HCT116 (cell line): ENCODE measurements at regions not wholly inside any gene's neighbourhood (a gene's known extent, or its start where the extent isn't known, plus 50 kb on each side); places are given as distances from the start of the nearest gene placed in this dataset.

Experiments
- ATAC-seq: fragments of 200-7000 bp; cut with Tn5 transposase; 2 replicates; pipeline ENCODE4 v1.9.1; 2020; ENCODE audit warnings: mild to moderate bottlenecking, moderate library complexity
- BruUV-seq: library from RNA; stranded (reverse); fragments of 400-500 nt; replicated peaks from 2 replicates; lab custom pipeline; 2021; lab: Mats Ljungman, UMichigan
- CTCF ChIA-PET: fragments of 300-600 bp; sonication (Branson Sonifier 250); formaldehyde crosslinking; loops from one replicate; lab custom pipeline; 2021; ENCODE audit warnings: antibody characterized with exemption; lab: Charles Lee
- POLR2A ChIA-PET: fragments of 300-600, 350-600 bp; sonication (Branson Sonifier 250); formaldehyde crosslinking; loops from one replicate; lab custom pipeline; 2021; ENCODE audit warnings: antibody characterized with exemption; lab: Charles Lee
- RAD21 ChIA-PET, 2 experiments: fragments of 300-600 bp; sonication (Branson Sonifier 250); formaldehyde crosslinking; loops; one replicate each; lab custom pipeline; 2023; ENCODE audit warnings: low total read pairs in 2 of 2; ENCODE audit not compliant: uncharacterized antibody in 2 of 2, unreplicated experiment in 2 of 2, low non-redundant PET in 1 of 2; lab: Charles Lee
- DNase-seq: peaks from one replicate; pipeline ENCODE4 v3.0.0-alpha.2; 2010; ENCODE audit warnings: low read depth, low spot score
- H2AFZ ChIP-seq: fragments of 200-600 bp; shearing (Covaris generic), sonication (generic); 2 replicates; pipeline ENCODE4 v1.6.1; 2017; ENCODE audit warnings: low read depth, mixed run types, mixed read lengths, antibody characterized with exemption, low read length; ENCODE audit not compliant: poor library complexity, severe bottlenecking
- H3K27ac ChIP-seq: 2 replicates; pipeline ENCODE4 v1.5.1; 2012; ENCODE audit warnings: low read depth, low read length
- H3K27me3 ChIP-seq: fragments of 200-600 bp; sonication (generic); 2 replicates; pipeline ENCODE4 v1.6.1; 2016; ENCODE audit warnings: mixed run types, low read length, mixed read lengths; ENCODE audit not compliant: insufficient read depth
- H3K36me3 ChIP-seq, 2 experiments: fragments of 200-500 bp in 1 of 2; fragments of 200-600 bp in 1 of 2; sonication (Bioruptor generic) in 1 of 2; sonication (generic) in 1 of 2; 2 replicates each; pipeline versions ENCODE4 v1.5.1 to v1.6.1; 2014 to 2016; ENCODE audit warnings: low read length in 2 of 2, inconsistent platforms in 1 of 2, mixed read lengths in 1 of 2, mixed run types in 1 of 2; ENCODE audit not compliant: insufficient read depth in 2 of 2, control insufficient read depth in 1 of 2
- H3K4me1 ChIP-seq, 2 experiments: fragments of 200-600 bp in 1 of 2; sonication (generic) in 1 of 2; 2 replicates each; pipeline versions ENCODE4 v1.5.1 to v1.6.1; 2012 to 2017; ENCODE audit warnings: low read length in 2 of 2, inconsistent platforms in 1 of 2, mild to moderate bottlenecking in 1 of 2, mixed read lengths in 1 of 2, mixed run types in 1 of 2, moderate library complexity in 1 of 2; ENCODE audit not compliant: insufficient read depth in 2 of 2, control insufficient read depth in 1 of 2
- H3K4me2 ChIP-seq: fragments of 200-600 bp; sonication (generic); 2 replicates; pipeline ENCODE4 v1.6.1; 2017; ENCODE audit warnings: mixed run types, low read length, mixed read lengths
- H3K4me3 ChIP-seq, 2 experiments: fragments of 200-600 bp in 1 of 2; sonication (generic) in 1 of 2; replicated peaks in 1 of 2; 2 replicates each; pipeline ENCODE4 v1.5.1; 2011 to 2016; ENCODE audit warnings: low read length in 2 of 2, control low read depth in 1 of 2, low read depth in 1 of 2, mild to moderate bottlenecking in 1 of 2, mixed read lengths in 1 of 2, mixed run types in 1 of 2
- H3K79me2 ChIP-seq: fragments of 200-600 bp; sonication (generic); 2 replicates; pipeline ENCODE4 v1.6.1; 2017; ENCODE audit warnings: mild to moderate bottlenecking, mixed run types, low read length, moderate library complexity, mixed read lengths; ENCODE audit not compliant: insufficient read depth
- H3K9ac ChIP-seq: fragments of 200-600 bp; sonication (generic); 2 replicates; pipeline ENCODE4 v1.6.1; 2016; ENCODE audit warnings: low read length, mixed read lengths
- H3K9me2 ChIP-seq: fragments of 200-600 bp; sonication (generic), shearing (Covaris generic); 2 replicates; pipeline ENCODE4 v1.6.1; 2017; ENCODE audit warnings: mixed run types, mild to moderate bottlenecking, moderate library complexity; ENCODE audit not compliant: insufficient read depth
- H3K9me3 ChIP-seq, 2 experiments: fragments of 200-500 bp in 1 of 2; fragments of 200-600 bp in 1 of 2; sonication (Bioruptor generic) in 1 of 2; sonication (generic) in 1 of 2; 2 replicates each; pipeline ENCODE4 v1.6.1; 2014 to 2017; ENCODE audit warnings: low read length in 2 of 2, mixed read lengths in 2 of 2, inconsistent platforms in 1 of 2, low read depth in 1 of 2, mild to moderate bottlenecking in 1 of 2, mixed run types in 1 of 2, moderate library complexity in 1 of 2; ENCODE audit not compliant: control insufficient read depth in 1 of 2, insufficient read depth in 1 of 2
- H4K20me1 ChIP-seq: fragments of 200-600 bp; sonication (generic), shearing (Covaris generic); 2 replicates; pipeline ENCODE4 v1.6.1; 2017; ENCODE audit warnings: mixed run types, mild to moderate bottlenecking, moderate library complexity; ENCODE audit not compliant: insufficient read depth
- CBX3 ChIP-seq: IDR thresholded peaks from 2 replicates; pipeline ENCODE4 v1.6.1; 2012; ENCODE audit warnings: low read depth
- CTCF ChIP-seq, 3 experiments: fragments of 200-600 bp in 1 of 3; sonication (generic) in 1 of 3; IDR thresholded peaks in 2 of 3; conservative IDR thresholded peaks in 1 of 3; 2 replicates each; pipeline ENCODE4 v1.5.1; 2012 to 2017; ENCODE audit warnings: low read depth in 2 of 3, low read length in 2 of 3, antibody characterized with exemption in 1 of 3, borderline replicate concordance in 1 of 3, control low read depth in 1 of 3, mild to moderate bottlenecking in 1 of 3, mixed read lengths in 1 of 3, mixed run types in 1 of 3, moderate library complexity in 1 of 3; ENCODE audit not compliant: insufficient read depth in 1 of 3
- EZH2 ChIP-seq: fragments of 200-600 bp; sonication (generic); IDR thresholded peaks from 2 replicates; pipeline ENCODE4 v1.6.1; 2017; ENCODE audit warnings: antibody characterized with exemption, mixed run types
- EZH2phosphoT487 ChIP-seq: fragments of 200-600 bp; IDR thresholded peaks from 2 replicates; pipeline ENCODE4 v1.6.1; 2018; ENCODE audit warnings: antibody characterized with exemption, borderline replicate concordance
- FOSL1 ChIP-seq: IDR thresholded peaks from 2 replicates; pipeline ENCODE4 v1.6.1; 2012; ENCODE audit warnings: low read depth
- MAX ChIP-seq: IDR thresholded peaks from 2 replicates; pipeline ENCODE4 v1.6.1; 2012
- POLR2AphosphoS5 ChIP-seq: IDR thresholded peaks from 2 replicates; pipeline ENCODE4 v1.6.1; 2011; ENCODE audit warnings: mild to moderate bottlenecking, low read depth, low read length, moderate library complexity
- RAD21 ChIP-seq: IDR thresholded peaks from 2 replicates; pipeline ENCODE4 v1.6.1; 2012; ENCODE audit warnings: low read depth, mild to moderate bottlenecking
- SIN3A ChIP-seq: IDR thresholded peaks from 2 replicates; pipeline ENCODE4 v1.6.1; 2012; ENCODE audit warnings: low read depth
- SP1 ChIP-seq: IDR thresholded peaks from 2 replicates; pipeline ENCODE4 v1.6.1; 2012; ENCODE audit warnings: low read depth
- SRF ChIP-seq: IDR thresholded peaks from 2 replicates; pipeline ENCODE4 v1.6.1; 2012; ENCODE audit warnings: low read depth
- YY1 ChIP-seq: IDR thresholded peaks from 2 replicates; pipeline ENCODE4 v1.6.1; 2011; ENCODE audit warnings: low read length, low read depth, moderate library complexity, mild to moderate bottlenecking; ENCODE audit not compliant: insufficient replicate concordance; ENCODE audit errors: extremely low read depth
- ZBTB33 ChIP-seq: IDR thresholded peaks from 2 replicates; pipeline ENCODE4 v1.6.1; 2011; ENCODE audit warnings: mild to moderate bottlenecking, low read length, moderate library complexity; ENCODE audit not compliant: insufficient replicate concordance; ENCODE audit errors: extremely low read depth
- ZFX ChIP-seq: fragments of 450-650 bp; IDR thresholded peaks from 2 replicates; pipeline ENCODE4 v1.6.1; 2017
- intact Hi-C: fragments of 100-400 bp; cut with micrococcal nuclease; formaldehyde crosslinking; loops from 2 replicates; pipeline ENCODE4 v1.10.0; 2022
- TF ChIP-seq, protein P1 (sequence below): IDR thresholded peaks from 2 replicates; pipeline ENCODE4 v1.6.1; 2012

GRCh38 chr4:27888505-27888904, 1027.9 kb downstream of the STIM2 start:
- no peak for TF ChIP-seq EZH2phosphoT487
- TF ChIP-seq POLR2AphosphoS5, result no peak
- no peak for TF ChIP-seq ZBTB33
- no peak for TF ChIP-seq ZFX
- TF ChIP-seq MAX, result no peak
- TF ChIP-seq SIN3A, result no peak
- no peak for TF ChIP-seq FOSL1
- no peak for TF ChIP-seq RAD21
- no peak for TF ChIP-seq CBX3
- no peak for TF ChIP-seq SRF
- TF ChIP-seq CTCF (IDR thresholded peaks at IDR 0.05 in 2 of 3, conservative IDR thresholded peaks at IDR 0.05 in 1 of 3; ENCODE audit: borderline replicate concordance in 1 of 3, insufficient read depth in 1 of 3, low read depth in 2 of 3, low read length in 2 of 3), result no peak
- no peak for TF ChIP-seq YY1
- TF ChIP-seq, protein P1, sequence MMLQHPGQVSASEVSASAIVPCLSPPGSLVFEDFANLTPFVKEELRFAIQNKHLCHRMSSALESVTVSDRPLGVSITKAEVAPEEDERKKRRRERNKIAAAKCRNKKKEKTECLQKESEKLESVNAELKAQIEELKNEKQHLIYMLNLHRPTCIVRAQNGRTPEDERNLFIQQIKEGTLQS, result no peak
- TF ChIP-seq EZH2, result no peak
- TF ChIP-seq SP1, result no peak
- no peaks in the 10 kb centered on the region for H3K9me2 ChIP-seq
- no TSS peak for BruUV-seq
- no peak overlapping the region for H3K27ac ChIP-seq
- POLR2A ChIA-PET, result no interaction called here
- H3K9ac ChIP-seq, result no peak overlapping the region
- H4K20me1 ChIP-seq, result no peaks in the 10 kb centered on the region
- no peaks in the 10 kb centered on the region for H3K36me3 ChIP-seq
- H3K79me2 ChIP-seq, result no peaks in the 10 kb centered on the region
- H3K27me3 ChIP-seq, result no peaks in the 10 kb centered on the region
- ATAC-seq (no peak), DNase-seq (no peak)
- CTCF ChIA-PET, result no interaction called here
- RAD21 ChIA-PET, result no interaction called here
- intact Hi-C loops, result no loop called here
- H3K4me3 ChIP-seq, result no peak overlapping the region
- no peaks in the 10 kb centered on the region for H3K4me1 ChIP-seq
- no peak overlapping the region for H2AFZ ChIP-seq
- H3K4me2 ChIP-seq, result no peak overlapping the region
- H3K9me3 ChIP-seq, result no peaks in the 10 kb centered on the region
